ENCODE measurements at regions not wholly inside any gene's neighbourhood (a gene's known extent, or its start where the extent isn't known, plus 50 kb on each side); places are given as distances from the start of the nearest gene placed in this dataset.

- Histone ChIP-seq H3K9me3 (ENCODE audit: control insufficient read depth, insufficient read depth, low read length) (no peaks in the 10 kb centered on the region), H3K27ac (ENCODE audit: low read depth, low read length) (no peak overlapping the region), H3K4me1 (ENCODE audit: control insufficient read depth, insufficient read depth, low read length) (no peaks in the 10 kb centered on the region), H3K36me3 (ENCODE audit: control insufficient read depth, insufficient read depth, low read length) (no peaks in the 10 kb centered on the region), H3K27me3 (ENCODE audit: control insufficient read depth, insufficient read depth, low read length) (no peaks in the 10 kb centered on the region), H3K9ac (ENCODE audit: low read depth, low read length) (no peak overlapping the region), H3K4me3 (ENCODE audit: low read depth, low read length) (no peak overlapping the region)
Measured at GRCh38 chr14:41096131-41096530, 510.5 kb upstream of the LRFN5 start.

- Histone ChIP-seq H3K9me3 (ENCODE audit: control insufficient read depth, insufficient read depth, low read length) (no peaks in the 10 kb centered on the region), H3K27me3 (ENCODE audit: control insufficient read depth, insufficient read depth, low read length) (no peaks in the 10 kb centered on the region), H3K4me3 (ENCODE audit: low read depth, low read length) (no peak overlapping the region), H3K9ac (ENCODE audit: low read depth, low read length) (no peak overlapping the region), H3K36me3 (ENCODE audit: control insufficient read depth, insufficient read depth, low read length) (no peaks in the 10 kb centered on the region), H3K27ac (ENCODE audit: low read depth, low read length) (no peak overlapping the region), H3K4me1 (ENCODE audit: control insufficient read depth, insufficient read depth, low read length) (no peaks in the 10 kb centered on the region)
Measured at GRCh38 chr14:41087056-41087455, 519.6 kb upstream of the LRFN5 start.

- H3K4me3 ChIP-seq (ENCODE audit: low read depth, low read length) = no peak overlapping the region
- no peaks in the 10 kb centered on the region for H3K9me3 ChIP-seq (ENCODE audit: control insufficient read depth, insufficient read depth, low read length)
- H3K27me3 ChIP-seq (ENCODE audit: control insufficient read depth, insufficient read depth, low read length) = no peaks in the 10 kb centered on the region
- H3K27ac ChIP-seq (ENCODE audit: low read depth, low read length) = no peak overlapping the region
- no peaks in the 10 kb centered on the region for H3K36me3 ChIP-seq (ENCODE audit: control insufficient read depth, insufficient read depth, low read length)
- no peak overlapping the region for H3K9ac ChIP-seq (ENCODE audit: low read depth, low read length)
- H3K4me1 ChIP-seq (ENCODE audit: control insufficient read depth, insufficient read depth, low read length) = no peaks in the 10 kb centered on the region
Measured at GRCh38 chr14:41073544-41073943, 533.1 kb upstream of the LRFN5 start.

DNA sequence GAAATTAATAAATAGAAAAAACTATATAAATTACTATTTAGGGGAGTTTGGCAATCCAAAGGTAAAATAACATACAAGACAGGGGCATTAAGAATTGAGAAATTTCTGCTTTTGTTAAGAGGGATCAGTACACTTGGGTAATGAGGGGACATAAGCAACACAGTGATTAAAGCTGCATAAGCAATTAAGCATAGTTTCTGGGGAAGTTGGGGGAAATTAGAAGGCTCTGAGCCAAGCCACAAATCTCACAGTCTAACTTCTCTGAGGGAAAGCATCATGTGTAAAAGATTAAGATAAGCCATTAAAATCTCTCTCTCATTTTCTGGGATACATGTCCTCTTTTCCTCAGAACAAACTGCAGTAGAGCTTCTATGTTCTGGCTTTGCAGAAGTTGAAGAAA is 533.9 kb upstream of the LRFN5 start:
- H3K27ac ChIP-seq (ENCODE audit: low read depth, low read length) = no peak overlapping the region
- no peaks in the 10 kb centered on the region for H3K36me3 ChIP-seq (ENCODE audit: control insufficient read depth, insufficient read depth, low read length)
- no peaks in the 10 kb centered on the region for H3K27me3 ChIP-seq (ENCODE audit: control insufficient read depth, insufficient read depth, low read length)
- no peaks in the 10 kb centered on the region for H3K4me1 ChIP-seq (ENCODE audit: control insufficient read depth, insufficient read depth, low read length)
- H3K9me3 ChIP-seq (ENCODE audit: control insufficient read depth, insufficient read depth, low read length) = no peaks in the 10 kb centered on the region
- no peak overlapping the region for H3K4me3 ChIP-seq (ENCODE audit: low read depth, low read length)
- no peak overlapping the region for H3K9ac ChIP-seq (ENCODE audit: low read depth, low read length)

DNA sequence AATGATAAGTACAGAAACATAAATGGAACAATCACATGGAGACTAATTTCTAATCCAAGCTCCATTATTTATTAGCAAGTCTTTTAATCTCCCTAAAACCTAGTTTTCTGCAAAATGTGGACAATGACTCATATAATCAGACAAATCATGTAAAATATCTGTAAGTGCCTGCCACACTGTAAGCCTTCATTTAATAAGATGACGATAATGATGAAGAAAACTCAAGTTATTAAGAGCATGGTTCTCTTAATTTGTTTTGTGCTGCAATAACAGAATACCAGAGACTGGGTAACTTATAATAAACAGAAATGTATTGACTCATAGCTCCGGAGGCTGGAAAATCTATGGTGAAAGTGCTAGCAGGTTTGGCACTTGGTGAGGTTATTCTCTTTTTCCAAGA is 535.3 kb upstream of the LRFN5 start:
- Histone ChIP-seq H3K36me3 (ENCODE audit: control insufficient read depth, insufficient read depth, low read length) (no peaks in the 10 kb centered on the region), H3K4me3 (ENCODE audit: low read depth, low read length) (no peak overlapping the region), H3K27ac (ENCODE audit: low read depth, low read length) (no peak overlapping the region), H3K4me1 (ENCODE audit: control insufficient read depth, insufficient read depth, low read length) (no peaks in the 10 kb centered on the region), H3K27me3 (ENCODE audit: control insufficient read depth, insufficient read depth, low read length) (no peaks in the 10 kb centered on the region), H3K9ac (ENCODE audit: low read depth, low read length) (no peak overlapping the region), H3K9me3 (ENCODE audit: control insufficient read depth, insufficient read depth, low read length) (no peaks in the 10 kb centered on the region)

- H3K9me3 ChIP-seq (ENCODE audit: control insufficient read depth, insufficient read depth, low read length) = no peaks in the 10 kb centered on the region
- H3K9ac ChIP-seq (ENCODE audit: low read depth, low read length) = no peak overlapping the region
- H3K27ac ChIP-seq (ENCODE audit: low read depth, low read length) = no peak overlapping the region
- H3K4me1 ChIP-seq (ENCODE audit: control insufficient read depth, insufficient read depth, low read length) = no peaks in the 10 kb centered on the region
- H3K36me3 ChIP-seq (ENCODE audit: control insufficient read depth, insufficient read depth, low read length) = no peaks in the 10 kb centered on the region
- no peaks in the 10 kb centered on the region for H3K27me3 ChIP-seq (ENCODE audit: control insufficient read depth, insufficient read depth, low read length)
- no peak overlapping the region for H3K4me3 ChIP-seq (ENCODE audit: low read depth, low read length)
Measured at GRCh38 chr14:41062826-41063225, 543.9 kb upstream of the LRFN5 start.

- peaks cover 8% of the 10 kb centered on the region; the same call in 1 of the 2 replicates for H3K4me1 ChIP-seq (ENCODE audit: control insufficient read depth, insufficient read depth, low read length)
- no peak overlapping the region for H3K4me3 ChIP-seq (ENCODE audit: low read depth, low read length)
- no peak overlapping the region for H3K27ac ChIP-seq (ENCODE audit: low read depth, low read length)
- no peak overlapping the region for H3K9ac ChIP-seq (ENCODE audit: low read depth, low read length)
- H3K9me3 ChIP-seq (ENCODE audit: control insufficient read depth, insufficient read depth, low read length) = no peaks in the 10 kb centered on the region
- H3K27me3 ChIP-seq (ENCODE audit: control insufficient read depth, insufficient read depth, low read length) = no peaks in the 10 kb centered on the region
- H3K36me3 ChIP-seq (ENCODE audit: control insufficient read depth, insufficient read depth, low read length) = 0 out of 2 replicates have a peak, but pooled peaks cover 2% of the 10 kb centered on the region
Measured at GRCh38 chr14:41055589-41055988, 551.1 kb upstream of the LRFN5 start.

DNA sequence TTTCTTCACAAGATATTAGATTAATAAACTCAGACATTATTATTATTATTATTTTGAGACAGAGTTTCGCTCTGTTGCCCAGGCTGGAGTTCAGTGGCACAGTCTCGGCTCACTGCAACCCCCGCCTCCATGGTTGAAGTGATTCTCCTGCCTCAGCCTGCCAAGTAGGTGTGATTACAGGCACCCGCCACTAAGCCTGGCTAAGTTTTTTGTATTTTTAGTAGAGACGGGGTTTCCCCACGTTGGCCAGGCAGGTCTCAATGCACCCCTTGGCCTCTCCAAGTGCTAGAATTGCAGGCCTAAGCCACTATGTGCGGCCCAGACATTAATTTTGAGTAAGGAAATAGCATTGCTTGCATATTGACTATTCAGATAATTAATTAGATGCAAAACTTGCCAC is 554.9 kb upstream of the LRFN5 start:
- Histone ChIP-seq H3K9me3 (ENCODE audit: control insufficient read depth, insufficient read depth, low read length) (no peaks in the 10 kb centered on the region), H3K4me1 (ENCODE audit: control insufficient read depth, insufficient read depth, low read length) (0 out of 2 replicates have a peak, but pooled peaks cover 3% of the 10 kb centered on the region), H3K36me3 (ENCODE audit: control insufficient read depth, insufficient read depth, low read length) (0 out of 2 replicates have a peak, but pooled peaks cover 2% of the 10 kb centered on the region), H3K27ac (ENCODE audit: low read depth, low read length) (no peak overlapping the region), H3K4me3 (ENCODE audit: low read depth, low read length) (no peak overlapping the region), H3K9ac (ENCODE audit: low read depth, low read length) (no peak overlapping the region), H3K27me3 (ENCODE audit: control insufficient read depth, insufficient read depth, low read length) (no peaks in the 10 kb centered on the region)

- Histone ChIP-seq H3K9ac (ENCODE audit: low read depth, low read length) (no peak overlapping the region), H3K9me3 (ENCODE audit: control insufficient read depth, insufficient read depth, low read length) (no peaks in the 10 kb centered on the region), H3K27me3 (ENCODE audit: control insufficient read depth, insufficient read depth, low read length) (no peaks in the 10 kb centered on the region), H3K27ac (ENCODE audit: low read depth, low read length) (no peak overlapping the region), H3K4me3 (ENCODE audit: low read depth, low read length) (no peak overlapping the region), H3K36me3 (ENCODE audit: control insufficient read depth, insufficient read depth, low read length) (no peaks in the 10 kb centered on the region), H3K4me1 (ENCODE audit: control insufficient read depth, insufficient read depth, low read length) (no peaks in the 10 kb centered on the region)
Measured at GRCh38 chr14:41047763-41048162, 558.9 kb upstream of the LRFN5 start.

GRCh38 chr14:41037388-41037787 is 569.3 kb upstream of the LRFN5 start:
- Histone ChIP-seq H3K9ac (ENCODE audit: low read depth, low read length) (no peak overlapping the region), H3K36me3 (ENCODE audit: control insufficient read depth, insufficient read depth, low read length) (no peaks in the 10 kb centered on the region), H3K9me3 (ENCODE audit: control insufficient read depth, insufficient read depth, low read length) (no peaks in the 10 kb centered on the region), H3K27me3 (ENCODE audit: control insufficient read depth, insufficient read depth, low read length) (no peaks in the 10 kb centered on the region), H3K4me3 (ENCODE audit: low read depth, low read length) (no peak overlapping the region), H3K27ac (ENCODE audit: low read depth, low read length) (no peak overlapping the region), H3K4me1 (ENCODE audit: control insufficient read depth, insufficient read depth, low read length) (no peaks in the 10 kb centered on the region)

GRCh38 chr14:41034969-41035368 is 571.7 kb upstream of the LRFN5 start:
- Histone ChIP-seq H3K9me3 (ENCODE audit: control insufficient read depth, insufficient read depth, low read length) (no peaks in the 10 kb centered on the region), H3K4me3 (ENCODE audit: low read depth, low read length) (no peak overlapping the region)

GRCh38 chr14:41022932-41023331 is 583.7 kb upstream of the LRFN5 start:
- Histone ChIP-seq H3K36me3 (ENCODE audit: control insufficient read depth, insufficient read depth, low read length) (no peaks in the 10 kb centered on the region), H3K27ac (ENCODE audit: low read depth, low read length) (no peak overlapping the region), H3K27me3 (ENCODE audit: control insufficient read depth, insufficient read depth, low read length) (no peaks in the 10 kb centered on the region), H3K4me3 (ENCODE audit: low read depth, low read length) (no peak overlapping the region), H3K4me1 (ENCODE audit: control insufficient read depth, insufficient read depth, low read length) (no peaks in the 10 kb centered on the region), H3K9me3 (ENCODE audit: control insufficient read depth, insufficient read depth, low read length) (no peaks in the 10 kb centered on the region), H3K9ac (ENCODE audit: low read depth, low read length) (no peak overlapping the region)

More at GRCh38 chr14:41034969-41035368, 571.7 kb upstream of the LRFN5 start:
- H3K9ac ChIP-seq (ENCODE audit: low read depth, low read length) = no peak overlapping the region
- H3K27ac ChIP-seq (ENCODE audit: low read depth, low read length) = no peak overlapping the region
- H3K36me3 ChIP-seq (ENCODE audit: control insufficient read depth, insufficient read depth, low read length) = no peaks in the 10 kb centered on the region
- no peaks in the 10 kb centered on the region for H3K27me3 ChIP-seq (ENCODE audit: control insufficient read depth, insufficient read depth, low read length)
- no peaks in the 10 kb centered on the region for H3K4me1 ChIP-seq (ENCODE audit: control insufficient read depth, insufficient read depth, low read length)

Measured in HUES48 (cell line).